K562 (cell line): ENCODE measurements at regions not wholly inside any gene's neighbourhood (a gene's known extent, or its start where the extent isn't known, plus 50 kb on each side); places are given as distances from the start of the nearest gene placed in this dataset.

Experiments
- ATAC-seq: fragments of 200-7000 bp; cut with Tn5 transposase; 3 replicates; pipeline ENCODE4 v1.9.1; 2020; ENCODE audit warnings: moderate library complexity
- BruUV-seq: library from RNA; stranded (reverse); fragments of 400-500 nt; replicated peaks from 2 replicates; lab custom pipeline; 2021; lab: Mats Ljungman, UMichigan
- CTCF ChIA-PET: fragments of 300-600 bp; formaldehyde crosslinking; extraction: SDS; loops from one replicate; lab custom pipeline; 2021; ENCODE audit warnings: low intra/inter-chr PET ratio; lab: Yijun Ruan, JAX
- POLR2A ChIA-PET: fragments of 300-600, 350-650 bp; sonication (Branson Sonifier 250); formaldehyde crosslinking; extraction: SDS; loops from one replicate; lab custom pipeline; 2021; ENCODE audit warnings: antibody characterized with exemption, inconsistent platforms; lab: Yijun Ruan, JAX
- DNase-seq, 4 experiments: peaks; one replicate each; pipeline versions ENCODE4 v3.0.0 to v3.0.0-alpha.2; 2011 to 2018; ENCODE audit warnings: low spot score in 3 of 4, mixed read lengths in 3 of 4; ENCODE audit errors: extremely low read depth in 1 of 4
- FAIRE-seq: peaks from 2 replicates; lab custom pipeline; 2011; peaks lifted over from hg19 to GRCh38; lab: Jason Lieb, UNC
- H2AFZ ChIP-seq: 2 replicates; pipeline ENCODE4 v1.6.0; 2011; ENCODE audit warnings: low read depth, low read length, control low read depth, inconsistent platforms
- H3K27ac ChIP-seq: fragments of 200-600 bp; 3 replicates; pipeline ENCODE4 v1.8.0; 2011; ENCODE audit warnings: low read depth, mild to moderate bottlenecking, control low read depth, inconsistent platforms, low read length, moderate library complexity, mixed read lengths; ENCODE audit errors: extremely low read depth
- H3K27me3 ChIP-seq, 2 experiments: fragments of 300-600 bp in 1 of 2; 2 replicates in 1 of 2; 3 replicates in 1 of 2; pipeline versions ENCODE4 v1.6.0 to v1.8.0; 2011; ENCODE audit warnings: inconsistent platforms in 2 of 2, low read length in 2 of 2, mild to moderate bottlenecking in 1 of 2, mixed read lengths in 1 of 2, moderate library complexity in 1 of 2; ENCODE audit not compliant: control insufficient read depth in 2 of 2, insufficient read depth in 2 of 2
- H3K36me3 ChIP-seq: fragments of 300-600 bp; 3 replicates; pipeline ENCODE4 v1.8.0; 2011; ENCODE audit warnings: mild to moderate bottlenecking, low read length, inconsistent platforms; ENCODE audit not compliant: control insufficient read depth, insufficient read depth
- H3K4me1 ChIP-seq, 2 experiments: fragments of 200-600 bp in 1 of 2; replicated peaks in 1 of 2; 2 replicates in 1 of 2; 3 replicates in 1 of 2; pipeline versions ENCODE4 v1.5.1 to v1.8.0; 2011; ENCODE audit warnings: inconsistent platforms in 2 of 2, low read length in 2 of 2, mild to moderate bottlenecking in 1 of 2, mixed read lengths in 1 of 2, moderate library complexity in 1 of 2; ENCODE audit not compliant: control insufficient read depth in 2 of 2, insufficient read depth in 2 of 2
- H3K4me2 ChIP-seq: 2 replicates; pipeline ENCODE4 v1.6.1; 2011; ENCODE audit warnings: low read length, control low read depth, inconsistent platforms, mixed read lengths; ENCODE audit not compliant: insufficient read depth
- H3K4me3 ChIP-seq: fragments of 200-600 bp; sonication (generic), shearing (Covaris generic); 2 replicates; pipeline ENCODE4 v1.5.1; 2016; ENCODE audit warnings: control low read depth, inconsistent platforms
- H3K79me2 ChIP-seq: fragments of 200-600 bp; 3 replicates; pipeline ENCODE4 v1.8.0; 2011; ENCODE audit warnings: low read length, inconsistent platforms; ENCODE audit not compliant: control insufficient read depth, insufficient read depth
- H3K9ac ChIP-seq, 2 experiments: 2 replicates each; pipeline versions ENCODE4 v1.6.0 to v1.6.1; 2011; ENCODE audit warnings: low read depth in 2 of 2, low read length in 2 of 2, control low read depth in 1 of 2, inconsistent platforms in 1 of 2, mild to moderate bottlenecking in 1 of 2, mixed read lengths in 1 of 2; ENCODE audit not compliant: insufficient read depth in 1 of 2
- H3K9me1 ChIP-seq: one replicate; pipeline ENCODE4 v1.6.0; 2011; ENCODE audit warnings: inconsistent platforms, mild to moderate bottlenecking, low read length, moderate library complexity; ENCODE audit not compliant: control insufficient read depth, insufficient read depth
- H3K9me3 ChIP-seq: replicated peaks from 2 replicates; pipeline ENCODE4 v1.5.1; 2011; ENCODE audit warnings: low read depth, low read length, inconsistent platforms; ENCODE audit not compliant: control insufficient read depth, insufficient read depth
- H4K20me1 ChIP-seq: replicated peaks from 2 replicates; pipeline ENCODE4 v1.6.1; 2011; ENCODE audit warnings: low read length, inconsistent platforms, mixed read lengths; ENCODE audit not compliant: control insufficient read depth, insufficient read depth
- AFF1 ChIP-seq, 2 experiments: fragments of 450-650 bp; IDR thresholded peaks; 2 replicates each; pipeline ENCODE4 v1.6.1; 2018; ENCODE audit warnings: mild to moderate bottlenecking in 2 of 2, low read depth in 1 of 2; ENCODE audit not compliant: partially characterized antibody in 2 of 2
- BRD4 ChIP-seq: fragments of 200-600 bp; sonication (generic); IDR thresholded peaks from 2 replicates; pipeline ENCODE4 v1.6.1; 2017; ENCODE audit warnings: inconsistent platforms
- CHD4 ChIP-seq: fragments of 200-600 bp; sonication (generic); IDR thresholded peaks from 3 replicates; pipeline ENCODE4 v1.6.1; 2012; ENCODE audit warnings: low read depth, mild to moderate bottlenecking, mixed read lengths, low read length, inconsistent platforms; ENCODE audit not compliant: insufficient read depth, insufficient replicate concordance, poor library complexity, severe bottlenecking
- GTF2B ChIP-seq: IDR thresholded peaks from 2 replicates; pipeline ENCODE4 v1.6.1; 2011; ENCODE audit not compliant: insufficient read length; ENCODE audit errors: extremely low read depth
- HOMEZ ChIP-seq: fragments of 250-450 bp; sonication (Bioruptor Pico); IDR thresholded peaks from 2 replicates; pipeline ENCODE4 v1.4.0; 2020; ENCODE audit warnings: mild to moderate bottlenecking, moderate library complexity
- MCM5 ChIP-seq: fragments of 450-650 bp; IDR thresholded peaks from 2 replicates; pipeline ENCODE4 v1.6.1; 2016; ENCODE audit warnings: low read depth
- MNT ChIP-seq, 2 experiments: fragments of 450-650 bp; conservative IDR thresholded peaks; 2 replicates each; pipeline ENCODE4 v1.6.1; 2017; ENCODE audit warnings: mild to moderate bottlenecking in 2 of 2, moderate library complexity in 2 of 2
- MTA1 ChIP-seq: fragments of 450-650 bp; IDR thresholded peaks from 2 replicates; pipeline ENCODE4 v1.6.1; 2017; ENCODE audit warnings: borderline replicate concordance
- SOX6 ChIP-seq: fragments of 450-650 bp; IDR thresholded peaks from 2 replicates; pipeline ENCODE4 v1.6.1; 2014; ENCODE audit warnings: mild to moderate bottlenecking
- SP2 ChIP-seq: IDR thresholded peaks from 2 replicates; pipeline ENCODE4 v1.6.1; 2011; ENCODE audit warnings: mild to moderate bottlenecking, low read depth, low read length, moderate library complexity; ENCODE audit not compliant: poor library complexity, severe bottlenecking; ENCODE audit errors: extremely low read depth
- ZNF699 ChIP-seq: fragments of 250-450 bp; sonication (Bioruptor Pico); IDR thresholded peaks from 2 replicates; pipeline ENCODE4 v1.8.0; 2021; ENCODE audit warnings: mild to moderate bottlenecking, moderate library complexity; ENCODE audit not compliant: insufficient replicate concordance
- WGBS: fragments of 100-300 bp; shearing (Covaris generic); methylation state at CpG from one replicate; pipeline ENCODE4 v1.1.6; 2016; ENCODE audit warnings: low coverage, mixed read lengths; ENCODE audit not compliant: insufficient coverage; ENCODE audit errors: missing lambda C conversion rate; 5-methylcytosine and 5-hydroxymethylcytosine counted together
- in situ Hi-C: fragments of 300-500 bp; cut with MboI; formaldehyde crosslinking; loops from 4 replicates; pipeline ENCODE4 v1.15.0; 2018; ENCODE audit warnings: inconsistent platforms, mixed read lengths
- intact Hi-C: fragments of 100-400 bp; cut with micrococcal nuclease; formaldehyde crosslinking; loops from 2 replicates; pipeline ENCODE4 v1.14.2; 2022

GRCh38 chr5:93092349-93093105, 488.5 kb downstream of the NR2F1-AS1 start:
- DNase-seq, result no peak
- H3K27me3 ChIP-seq, result no peaks in the 10 kb centered on the region
- H3K4me2 ChIP-seq, result no peak overlapping the region
- H4K20me1 ChIP-seq, result no peaks in the 10 kb centered on the region
- no peak overlapping the region for H3K27ac ChIP-seq
- 0% methylated on average over 2 of the region's 2 CpGs for WGBS
- POLR2A ChIA-PET, result no interaction called here
- intact Hi-C loops (no loop called here), in situ Hi-C loops (no loop called here)
- H2AFZ ChIP-seq, result no peak overlapping the region
- no peaks in the 10 kb centered on the region for H3K9me1 ChIP-seq
- no peak for ATAC-seq
- no peak overlapping the region for H3K9ac ChIP-seq
- no peaks in the 10 kb centered on the region for H3K79me2 ChIP-seq
- CTCF ChIA-PET, result no interaction called here
- no peak for FAIRE-seq
- no peaks in the 10 kb centered on the region for H3K36me3 ChIP-seq
- H3K4me1 ChIP-seq, result no peaks in the 10 kb centered on the region
- no TSS peak for BruUV-seq
- no peak overlapping the region for H3K4me3 ChIP-seq
- H3K9me3 ChIP-seq, result no peaks in the 10 kb centered on the region
- TF ChIP-seq SP2 (no peak), ZNF699 (CRISPR knock-in tag) (no peak), BRD4 (no peak), MTA1 (no peak), MCM5 (no peak), HOMEZ (no peak), AFF1 (IDR thresholded peaks at IDR 0.05; ENCODE audit: low read depth in 1 of 2, partially characterized antibody in 2 of 2) (no peak), GTF2B (no peak), MNT (conservative IDR thresholded peaks at IDR 0.05) (no peak), CHD4 (no peak), SOX6 (no peak)
